ENCODE measurements at regions not wholly inside any gene's neighbourhood (a gene's known extent, or its start where the extent isn't known, plus 50 kb on each side); places are given as distances from the start of the nearest gene placed in this dataset.

- Histone ChIP-seq H3K27me3 (ENCODE audit: control insufficient read depth in 1 of 2, insufficient read depth in 2 of 2, low read length in 2 of 2) (no peaks in the 10 kb centered on the region), H3K27ac (ENCODE audit: extremely low read length, insufficient read depth, low read length) (no peak overlapping the region), H3K9ac (ENCODE audit: insufficient read depth, low read depth, low read length) (no peak overlapping the region), H3K9me3 (ENCODE audit: low read length) (no peaks in the 10 kb centered on the region), H3K4me2 (ENCODE audit: low read depth, low read length) (no peak overlapping the region), H3K4me1 (ENCODE audit: insufficient read depth, low read length) (no peaks in the 10 kb centered on the region), H2AFZ (ENCODE audit: low read length) (no peak overlapping the region), H3K4me3 (replicated peaks in 1 of 3; ENCODE audit: insufficient read depth in 1 of 3, low read depth in 2 of 3, low read length in 3 of 3) (no peak overlapping the region), H3K36me3 (replicated peaks in 1 of 2; ENCODE audit: control insufficient read depth in 1 of 2, insufficient read depth in 2 of 2, low read length in 2 of 2) (no peaks in the 10 kb centered on the region), H4K20me1 (ENCODE audit: insufficient read depth, low read length) (no peaks in the 10 kb centered on the region), H3K79me2 (ENCODE audit: insufficient read depth, low read length) (no peaks in the 10 kb centered on the region)
- WGBS (ENCODE audit: low lambda C conversion rate), result 0% methylated on average over 7 of the region's 7 CpGs
- no TSS peak for BruUV-seq (replicated peaks)
- intact Hi-C loops (cut with micrococcal nuclease; ENCODE audit: unreplicated experiment), result no loop called here
- DNase-seq (ENCODE audit: low spot score) (no peak), FAIRE-seq (no peak), ATAC-seq (no peak)
- POLR2A ChIA-PET, result no interaction called here
- in situ Hi-C loops (cut with HindIII; ENCODE audit: extremely low pct_ligation_motif_present, low pct_unique_long_range_greater_than_20kb), result no loop called here
- CTCF ChIA-PET (ENCODE audit: low intra/inter-chr PET ratio, low total read pairs), result no interaction called here
- TF ChIP-seq HMGXB3 (CRISPR knock-in tag; IDR thresholded peaks at IDR 0.05; ENCODE audit: borderline replicate concordance) (no peak), ZNF121 (CRISPR knock-in tag; IDR thresholded peaks at IDR 0.05) (no peak), ZNF616 (CRISPR knock-in tag; IDR thresholded peaks at IDR 0.05; ENCODE audit: low read depth) (no peak), CREBL2 (CRISPR knock-in tag; IDR thresholded peaks at IDR 0.05; ENCODE audit: borderline replicate concordance) (no peak), THAP9 (CRISPR knock-in tag; IDR thresholded peaks at IDR 0.05; ENCODE audit: borderline replicate concordance) (no peak), ZNF672 (CRISPR knock-in tag; IDR thresholded peaks at IDR 0.05) (no peak), EEA1 (CRISPR knock-in tag; IDR thresholded peaks at IDR 0.05; ENCODE audit: borderline replicate concordance) (no peak), ZNF629 (CRISPR knock-in tag; conservative IDR thresholded peaks at IDR 0.05) (no peak)
These were observed 337.9 kb downstream of the TBX15 start for GRCh38 chr1:118650107-118650807.
